ENCODE measurements at regions not wholly inside any gene's neighbourhood (a gene's known extent, or its start where the extent isn't known, plus 50 kb on each side); places are given as distances from the start of the nearest gene placed in this dataset.
"Not testable (repeated sequence)": the region's sequence is repeated elsewhere in the genome, so short reads cannot be mapped to it uniquely, and the experiment has no call there.

DNA sequence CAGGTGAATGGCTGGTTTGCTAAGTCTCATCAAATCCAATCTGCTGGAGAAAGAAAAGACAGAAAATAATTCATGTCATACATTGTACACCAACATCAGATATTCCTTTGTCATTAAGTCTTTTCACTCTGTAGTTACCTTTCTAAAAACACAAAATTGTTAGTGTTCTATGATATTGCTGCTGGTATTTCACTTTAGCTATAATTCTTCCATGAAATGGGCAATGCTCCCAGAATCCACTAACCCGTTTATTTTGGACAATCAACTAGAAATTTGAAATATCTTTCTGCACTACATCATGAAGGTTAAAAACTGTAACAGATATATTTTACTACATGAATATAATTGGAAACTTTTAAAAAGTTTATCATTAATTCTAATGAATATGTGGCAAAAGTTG lies 181.3 kb downstream of the C7orf25 start:
- no peak overlapping the region for H3K4me3 Mint-ChIP-seq
- ATAC-seq (replicated peaks; ENCODE audit: extremely low read depth, poor library complexity, severe bottlenecking) (no peak), DNase-seq (ENCODE audit: low spot score in 2 of 2) (no peak)
- no peaks in the 10 kb centered on the region for H3K4me1 Mint-ChIP-seq
- H3K27me3 Mint-ChIP-seq = peaks cover 10% of the 10 kb centered on the region
- H3K27ac Mint-ChIP-seq (ENCODE audit: low read depth) = no peak overlapping the region
- peaks cover 4% of the 10 kb centered on the region for H3K9me3 Mint-ChIP-seq
- H3K36me3 Mint-ChIP-seq (ENCODE audit: insufficient read depth) = no peaks in the 10 kb centered on the region

DNA sequence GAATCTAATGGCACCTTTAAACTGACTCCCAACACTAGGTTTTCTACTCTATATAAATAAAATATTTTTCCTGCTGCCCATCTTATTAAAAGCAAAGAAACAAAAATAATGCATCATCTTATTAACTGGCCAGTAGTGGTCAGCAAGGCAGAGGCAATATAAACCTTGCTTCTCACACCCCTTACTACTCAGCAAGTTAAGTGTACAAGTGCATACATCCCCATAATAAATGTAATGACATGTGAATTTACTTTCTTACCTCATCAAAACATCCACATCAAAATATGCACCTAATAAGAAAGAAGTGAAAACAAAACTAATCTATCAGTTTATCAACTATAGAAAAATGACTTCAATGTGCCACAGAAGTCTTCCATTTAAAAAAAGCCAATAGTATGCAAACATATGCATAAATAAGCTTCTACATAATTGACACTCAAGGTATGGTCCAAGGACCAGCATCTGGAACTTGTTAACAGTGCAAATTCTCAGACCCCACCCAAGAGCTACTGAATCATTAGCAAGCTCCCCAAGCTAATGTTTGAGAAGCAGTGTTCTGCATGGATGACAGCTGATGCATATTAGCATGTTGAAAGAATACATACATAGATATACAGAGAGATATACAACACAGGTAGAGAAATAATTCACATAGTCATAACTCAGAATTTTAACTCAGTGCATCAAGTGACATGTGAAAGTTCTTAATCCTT lies 182.7 kb downstream of the C7orf25 start:
- DNase-seq (ENCODE audit: low spot score in 2 of 2) (no peak), ATAC-seq (replicated peaks; ENCODE audit: extremely low read depth, poor library complexity, severe bottlenecking) (no peak)
- Mint-ChIP-seq H3K27me3 (peaks cover 8% of the 10 kb centered on the region), H3K9me3 (no peaks in the 10 kb centered on the region), H3K36me3 (ENCODE audit: insufficient read depth) (no peaks in the 10 kb centered on the region), H3K27ac (ENCODE audit: low read depth) (no peak overlapping the region), H3K4me3 (no peak overlapping the region), H3K4me1 (no peaks in the 10 kb centered on the region)

DNA sequence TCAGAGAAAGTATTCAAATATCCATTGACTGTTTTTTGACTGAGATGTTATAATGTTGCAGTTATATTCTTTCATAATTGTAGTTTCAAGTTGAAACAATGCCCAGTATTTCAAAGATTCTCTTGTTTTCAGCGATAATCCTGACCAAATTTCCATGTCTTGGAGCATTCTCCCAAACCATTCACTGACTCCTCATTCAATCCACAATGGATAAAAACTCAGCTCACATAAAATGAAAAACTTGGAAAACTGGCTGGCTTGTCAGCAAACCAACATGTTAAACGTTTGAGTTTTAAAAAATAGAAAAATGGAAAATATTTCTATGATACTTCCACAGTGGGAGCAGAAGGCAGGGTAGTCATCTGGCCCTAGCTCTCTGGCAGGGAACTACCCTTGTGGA lies 184.4 kb downstream of the C7orf25 start:
- Mint-ChIP-seq H3K27ac (ENCODE audit: low read depth) (no peak overlapping the region), H3K27me3 (no peaks in the 10 kb centered on the region), H3K9me3 (no peaks in the 10 kb centered on the region), H3K4me1 (no peaks in the 10 kb centered on the region), H3K36me3 (ENCODE audit: insufficient read depth) (no peaks in the 10 kb centered on the region), H3K4me3 (no peak overlapping the region)
- DNase-seq (ENCODE audit: low spot score in 2 of 2) (no peak), ATAC-seq (replicated peaks; ENCODE audit: extremely low read depth, poor library complexity, severe bottlenecking) (no peak)

DNA sequence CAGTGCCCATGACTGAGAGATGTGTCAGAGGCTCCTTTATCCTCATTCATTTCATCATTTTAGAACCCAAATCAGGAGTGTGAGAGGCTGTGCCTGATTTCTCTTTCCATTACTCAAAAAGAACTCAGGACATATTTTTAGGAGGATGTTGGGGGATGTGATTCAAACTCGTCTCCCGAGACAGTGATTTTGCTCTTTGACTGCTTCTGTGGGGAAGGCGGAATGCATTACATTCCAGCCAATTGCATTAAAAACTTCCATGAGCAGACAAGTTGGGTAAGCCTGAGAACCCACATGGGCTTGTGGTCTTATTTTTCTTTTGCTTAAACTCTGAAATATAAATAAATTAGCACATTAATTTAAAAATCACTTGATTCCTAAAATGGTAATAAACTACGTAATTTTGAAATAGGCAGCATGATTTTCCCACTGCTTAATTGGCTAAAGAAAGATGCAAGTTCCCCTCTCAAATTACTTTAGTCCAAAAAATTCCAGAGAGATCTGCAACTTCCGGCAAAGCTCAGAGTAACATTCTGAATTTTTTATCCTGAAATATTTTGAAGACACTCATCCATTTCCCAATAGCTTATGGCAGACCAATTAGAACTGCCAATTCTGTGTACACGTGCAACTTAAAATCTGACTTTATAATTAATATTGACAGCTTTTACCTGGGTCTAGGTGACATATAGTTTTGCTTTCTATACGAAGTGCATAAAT lies 185.6 kb downstream of the C7orf25 start:
- ATAC-seq (replicated peaks; ENCODE audit: extremely low read depth, poor library complexity, severe bottlenecking) = no peak
- no peaks in the 10 kb centered on the region for H3K36me3 Mint-ChIP-seq (ENCODE audit: insufficient read depth)
- H3K9me3 Mint-ChIP-seq = no peaks in the 10 kb centered on the region
- no peak for DNase-seq (ENCODE audit: low spot score in 2 of 2)
- no peaks in the 10 kb centered on the region for H3K4me1 Mint-ChIP-seq
- no peak overlapping the region for H3K27ac Mint-ChIP-seq (ENCODE audit: low read depth)
- H3K27me3 Mint-ChIP-seq = no peaks in the 10 kb centered on the region
- H3K4me3 Mint-ChIP-seq = no peak overlapping the region

DNA sequence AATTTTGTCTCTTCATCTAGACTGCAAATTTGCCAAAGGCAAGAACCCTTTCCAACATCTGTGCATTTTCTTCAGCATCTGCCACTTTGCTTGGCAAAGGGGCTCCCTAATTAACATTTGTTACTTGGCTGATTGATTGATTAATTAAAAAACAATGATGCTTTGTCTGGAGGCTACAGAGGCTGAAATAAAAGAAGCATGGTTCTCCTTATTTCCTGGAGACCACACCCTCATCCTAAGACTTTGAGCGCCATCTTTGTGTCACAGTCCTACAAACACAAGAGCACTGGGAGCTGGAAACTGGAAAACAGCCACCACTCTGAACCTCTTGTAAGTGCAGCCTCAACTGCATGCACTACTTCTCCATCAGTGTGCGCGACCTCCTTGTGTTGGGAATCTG lies 189.2 kb downstream of the C7orf25 start:
- no peaks in the 10 kb centered on the region for H3K4me1 Mint-ChIP-seq
- no peaks in the 10 kb centered on the region for H3K36me3 Mint-ChIP-seq (ENCODE audit: insufficient read depth)
- DNase-seq (ENCODE audit: low spot score in 2 of 2) (no peak), ATAC-seq (replicated peaks; ENCODE audit: extremely low read depth, poor library complexity, severe bottlenecking) (no peak)
- H3K27me3 Mint-ChIP-seq = no peaks in the 10 kb centered on the region
- no peak overlapping the region for H3K27ac Mint-ChIP-seq (ENCODE audit: low read depth)
- H3K9me3 Mint-ChIP-seq = peaks cover 8% of the 10 kb centered on the region
- H3K4me3 Mint-ChIP-seq = no peak overlapping the region

DNA sequence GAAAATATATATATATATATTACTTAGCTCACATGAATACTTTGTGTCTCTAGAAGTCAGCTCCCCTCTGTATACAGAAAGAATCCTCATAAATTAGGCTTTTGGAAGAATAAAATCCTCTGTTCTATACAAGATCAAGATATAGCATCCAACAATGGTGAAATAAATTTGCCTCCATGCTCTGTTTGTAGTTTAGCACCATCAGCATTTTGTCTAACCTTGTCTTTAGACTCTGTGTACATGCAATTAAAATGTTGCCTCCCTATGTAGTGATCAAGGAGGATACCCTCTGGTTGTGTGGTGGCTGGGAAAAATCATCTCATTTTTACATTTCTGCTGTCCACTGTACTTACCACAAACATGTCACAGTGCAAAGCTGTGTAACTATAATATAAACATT lies 189.7 kb downstream of the C7orf25 start:
- no peaks in the 10 kb centered on the region for H3K4me1 Mint-ChIP-seq
- H3K4me3 Mint-ChIP-seq = no peak overlapping the region
- H3K36me3 Mint-ChIP-seq (ENCODE audit: insufficient read depth) = no peaks in the 10 kb centered on the region
- H3K27me3 Mint-ChIP-seq = no peaks in the 10 kb centered on the region
- no peak for DNase-seq (ENCODE audit: low spot score in 2 of 2)
- peaks cover 11% of the 10 kb centered on the region for H3K9me3 Mint-ChIP-seq
- H3K27ac Mint-ChIP-seq (ENCODE audit: low read depth) = no peak overlapping the region
- no peak for ATAC-seq (replicated peaks; ENCODE audit: extremely low read depth, poor library complexity, severe bottlenecking)

DNA sequence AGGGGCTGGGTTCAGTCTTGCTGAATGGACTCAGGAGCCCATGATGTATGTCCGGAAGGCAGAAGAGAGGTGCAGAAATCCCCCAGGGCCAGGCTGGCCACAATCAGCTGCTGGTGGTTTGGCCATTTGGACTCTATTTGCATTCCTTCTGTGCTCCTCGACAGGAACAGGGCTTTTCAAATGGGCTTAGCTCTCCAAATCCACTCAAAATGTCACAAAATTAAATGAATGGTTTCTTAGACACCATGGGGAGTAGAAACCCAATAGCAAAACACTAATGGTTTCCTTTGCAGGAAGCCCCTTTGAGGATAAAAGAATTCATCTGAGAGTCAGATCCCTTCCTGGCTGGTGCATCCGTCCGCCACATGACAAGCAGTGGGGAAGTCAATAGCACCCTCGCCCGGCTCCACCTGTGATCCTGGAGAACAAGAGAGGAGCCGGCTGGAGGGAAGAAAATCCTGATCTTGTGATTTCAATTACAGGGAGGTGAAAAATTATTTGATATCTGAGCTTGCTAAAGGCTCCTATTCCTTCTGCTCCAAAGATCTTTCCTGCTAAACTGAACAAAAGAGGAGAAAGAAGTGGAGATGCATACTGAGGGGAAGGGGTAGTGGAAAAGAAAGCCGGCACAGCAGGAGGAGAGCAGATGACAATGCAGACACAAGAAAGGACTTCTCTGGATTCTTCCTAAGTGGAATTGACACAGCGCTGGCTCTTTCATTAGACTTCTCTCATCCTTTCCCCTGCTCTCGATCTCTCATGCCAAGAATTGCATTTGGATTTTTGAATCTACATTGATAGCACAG lies 190.7 kb downstream of the C7orf25 start:
- DNase-seq (ENCODE audit: low spot score in 2 of 2) = no peak
- no peaks in the 10 kb centered on the region for H3K27me3 Mint-ChIP-seq
- no peaks in the 10 kb centered on the region for H3K36me3 Mint-ChIP-seq (ENCODE audit: insufficient read depth)
- H3K4me1 Mint-ChIP-seq = no peaks in the 10 kb centered on the region
- no peak for ATAC-seq (replicated peaks; ENCODE audit: extremely low read depth, poor library complexity, severe bottlenecking)
- H3K4me3 Mint-ChIP-seq = no peak overlapping the region
- H3K27ac Mint-ChIP-seq (ENCODE audit: low read depth) = no peak overlapping the region
- H3K9me3 Mint-ChIP-seq = peaks cover 16% of the 10 kb centered on the region

DNA sequence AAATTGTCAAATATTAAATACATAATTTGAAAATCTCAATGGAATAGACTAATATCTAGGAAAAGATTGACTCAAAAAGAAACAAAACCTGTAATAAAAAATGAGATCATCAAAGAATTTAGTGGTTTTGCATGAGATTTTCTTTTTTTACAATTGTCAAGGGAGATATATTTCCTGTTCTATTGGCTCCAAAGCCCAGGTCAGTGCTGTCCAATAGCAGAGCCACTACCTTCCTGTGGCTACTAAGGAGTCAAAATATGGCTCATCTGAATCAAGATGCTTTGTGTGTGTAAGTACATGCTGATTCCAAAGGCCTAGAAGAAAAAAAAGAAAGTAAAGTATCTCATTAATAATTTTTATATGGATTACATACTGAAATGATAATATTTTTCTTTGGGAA lies 191.9 kb downstream of the C7orf25 start:
- Mint-ChIP-seq H3K27me3 (no peaks in the 10 kb centered on the region), H3K36me3 (ENCODE audit: insufficient read depth) (no peaks in the 10 kb centered on the region), H3K4me3 (no peak overlapping the region), H3K4me1 (no peaks in the 10 kb centered on the region), H3K27ac (ENCODE audit: low read depth) (no peak overlapping the region), H3K9me3 (peaks cover 16% of the 10 kb centered on the region)
- no peak for ATAC-seq (replicated peaks; ENCODE audit: extremely low read depth, poor library complexity, severe bottlenecking)
- no peak for DNase-seq (ENCODE audit: low spot score in 2 of 2)

DNA sequence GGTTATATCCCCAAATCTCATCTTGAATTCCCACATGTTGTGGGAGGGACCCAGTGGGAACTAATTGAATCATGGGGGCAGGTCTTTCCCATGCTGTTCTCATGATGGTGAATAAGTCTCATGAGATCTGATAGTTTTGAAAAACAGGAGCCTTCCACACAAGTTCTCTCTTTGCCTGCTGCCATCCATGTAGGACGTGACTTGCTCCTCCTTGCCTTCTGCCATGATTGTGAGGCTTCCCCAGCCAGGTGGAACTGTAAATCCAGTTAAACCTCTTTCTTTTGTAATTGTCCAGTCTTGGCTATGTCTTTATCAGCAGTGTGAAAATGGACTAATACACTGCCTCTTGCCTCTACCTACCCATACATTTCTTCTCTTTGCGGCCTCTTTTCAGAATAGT lies 193.4 kb downstream of the C7orf25 start:
- ATAC-seq (replicated peaks; ENCODE audit: extremely low read depth, poor library complexity, severe bottlenecking); DNase-seq (ENCODE audit: low spot score in 2 of 2); H3K36me3 Mint-ChIP-seq (ENCODE audit: insufficient read depth); H3K4me3 Mint-ChIP-seq; H3K27me3 Mint-ChIP-seq; H3K4me1 Mint-ChIP-seq; H3K27ac Mint-ChIP-seq (ENCODE audit: low read depth): not testable (repeated sequence)
- peaks cover 16% of the 10 kb centered on the region for H3K9me3 Mint-ChIP-seq

DNA sequence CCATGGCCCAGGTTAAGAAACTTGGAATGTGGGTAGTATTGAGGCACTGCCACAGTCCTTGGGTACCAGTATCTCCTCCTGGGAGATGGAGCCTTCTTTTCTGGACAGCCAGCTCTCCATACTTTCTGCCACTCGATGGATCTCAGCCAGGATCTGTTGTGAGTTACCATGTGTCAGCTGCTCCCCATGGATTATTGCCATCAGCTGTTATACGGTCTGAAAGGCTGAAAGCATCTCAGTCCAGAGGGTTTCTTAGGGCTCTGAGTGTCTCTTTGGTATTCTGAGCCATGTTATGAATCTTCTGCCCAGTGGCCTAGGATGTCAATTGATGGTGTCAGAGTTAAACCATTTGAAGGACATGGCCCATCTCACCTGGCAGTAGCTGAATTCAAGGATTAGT lies 197.5 kb downstream of the C7orf25 start:
- H3K4me3 Mint-ChIP-seq = no peak overlapping the region
- DNase-seq (ENCODE audit: low spot score in 2 of 2) (no peak), ATAC-seq (replicated peaks; ENCODE audit: extremely low read depth, poor library complexity, severe bottlenecking) (no peak)
- no peak overlapping the region for H3K27ac Mint-ChIP-seq (ENCODE audit: low read depth)
- no peaks in the 10 kb centered on the region for H3K27me3 Mint-ChIP-seq
- H3K36me3 Mint-ChIP-seq (ENCODE audit: insufficient read depth) = no peaks in the 10 kb centered on the region
- peaks cover 16% of the 10 kb centered on the region for H3K9me3 Mint-ChIP-seq
- no peaks in the 10 kb centered on the region for H3K4me1 Mint-ChIP-seq

DNA sequence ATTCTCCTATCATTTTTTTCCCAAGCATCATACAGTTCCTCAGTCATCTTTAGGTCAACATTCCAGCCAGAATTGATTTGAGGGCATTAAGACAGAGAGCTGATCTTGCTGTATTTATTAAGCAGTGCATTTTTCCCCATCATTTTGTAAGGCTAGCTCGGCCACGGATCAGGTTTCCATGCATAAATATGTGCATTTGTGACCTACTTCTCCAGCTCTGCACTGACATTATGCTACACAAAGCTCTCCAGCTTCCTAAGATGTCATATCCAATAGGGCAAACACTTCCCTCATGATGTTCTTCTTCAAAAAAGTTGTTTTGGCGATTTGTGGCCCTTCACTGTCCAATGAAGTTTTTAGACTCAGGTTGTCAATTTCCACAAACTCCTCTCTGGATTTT lies 202.6 kb downstream of the C7orf25 start:
- Mint-ChIP-seq H3K27ac (ENCODE audit: low read depth) (no peak overlapping the region), H3K27me3 (no peaks in the 10 kb centered on the region), H3K4me1 (no peaks in the 10 kb centered on the region), H3K4me3 (no peak overlapping the region), H3K9me3 (peaks cover 5% of the 10 kb centered on the region), H3K36me3 (ENCODE audit: insufficient read depth) (no peaks in the 10 kb centered on the region)
- ATAC-seq (replicated peaks; ENCODE audit: extremely low read depth, poor library complexity, severe bottlenecking) (no peak), DNase-seq (ENCODE audit: low spot score in 2 of 2) (no peak)

DNA sequence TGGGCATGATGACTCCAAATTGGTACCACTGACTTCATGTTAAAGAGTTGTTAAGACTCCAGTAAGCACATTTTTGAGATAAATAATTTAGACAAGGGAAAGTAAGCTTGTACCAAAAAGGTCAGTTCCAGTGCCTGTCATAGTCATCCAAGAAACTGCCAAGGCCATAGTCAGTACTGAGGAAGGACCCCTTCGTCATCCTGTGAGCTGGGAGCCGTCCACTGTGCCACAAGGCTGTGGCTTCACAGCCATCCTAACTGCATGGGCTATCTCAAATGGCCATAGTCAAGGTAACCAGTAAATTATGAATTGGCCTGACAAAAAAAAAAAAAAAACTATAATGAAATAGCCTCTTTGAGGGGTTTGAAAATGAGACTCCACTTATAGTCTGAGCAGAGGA lies 207.2 kb downstream of the C7orf25 start:
- no peaks in the 10 kb centered on the region for H3K27me3 Mint-ChIP-seq
- no peaks in the 10 kb centered on the region for H3K4me1 Mint-ChIP-seq
- H3K9me3 Mint-ChIP-seq = peaks cover 5% of the 10 kb centered on the region
- DNase-seq (ENCODE audit: low spot score in 2 of 2) (no peak), ATAC-seq (replicated peaks; ENCODE audit: extremely low read depth, poor library complexity, severe bottlenecking) (no peak)
- no peaks in the 10 kb centered on the region for H3K36me3 Mint-ChIP-seq (ENCODE audit: insufficient read depth)
- no peak overlapping the region for H3K27ac Mint-ChIP-seq (ENCODE audit: low read depth)
- H3K4me3 Mint-ChIP-seq = no peak overlapping the region

DNA sequence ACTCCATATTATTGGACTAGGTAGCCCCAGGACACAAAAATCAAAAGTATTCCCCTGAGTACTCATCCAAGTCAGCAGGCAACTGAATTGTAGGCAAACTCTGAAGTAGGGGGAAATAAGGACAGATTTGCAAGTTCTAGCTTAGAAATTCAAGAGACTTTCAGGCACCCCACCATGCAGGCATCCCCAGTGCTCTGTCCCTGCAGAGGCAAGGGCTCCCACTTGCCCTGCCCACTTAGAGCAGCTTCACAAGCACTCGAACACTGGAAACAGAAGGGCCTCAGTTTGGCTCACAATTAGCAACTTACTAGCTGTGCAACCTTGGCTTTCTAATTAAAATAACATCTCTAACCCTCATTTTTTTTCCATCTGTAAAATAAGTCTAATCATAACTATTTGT lies 209.2 kb downstream of the C7orf25 start:
- Mint-ChIP-seq H3K27ac (ENCODE audit: low read depth) (no peak overlapping the region), H3K4me3 (no peak overlapping the region), H3K36me3 (ENCODE audit: insufficient read depth) (no peaks in the 10 kb centered on the region), H3K9me3 (no peaks in the 10 kb centered on the region), H3K27me3 (no peaks in the 10 kb centered on the region), H3K4me1 (no peaks in the 10 kb centered on the region)
- DNase-seq (ENCODE audit: low spot score in 2 of 2) (no peak), ATAC-seq (replicated peaks; ENCODE audit: extremely low read depth, poor library complexity, severe bottlenecking) (no peak)
